H9 (cell line): ENCODE measurements at regions not wholly inside any gene's neighbourhood (a gene's known extent, or its start where the extent isn't known, plus 50 kb on each side); places are given as distances from the start of the nearest gene placed in this dataset.

Experiments
- DNase-seq: peaks from one replicate; pipeline ENCODE4 v3.0.0-alpha.2; 2017
- H2AFZ ChIP-seq: one replicate; pipeline ENCODE4 v1.6.1; 2013; ENCODE audit warnings: mild to moderate bottlenecking, low read length, control low read depth, moderate library complexity
- H2AK5ac ChIP-seq: 2 replicates; pipeline ENCODE4 v1.6.1; 2013; ENCODE audit warnings: low read length, control low read depth, mixed read lengths; ENCODE audit not compliant: insufficient read length
- H2BK120ac ChIP-seq: one replicate; pipeline ENCODE4 v1.6.1; 2013; ENCODE audit warnings: low read depth, mild to moderate bottlenecking, low read length, control low read depth, inconsistent platforms; ENCODE audit not compliant: poor library complexity, severe bottlenecking
- H2BK12ac ChIP-seq: 2 replicates; pipeline ENCODE4 v1.6.1; 2013; ENCODE audit warnings: low read length, control low read depth, mixed read lengths, low read depth; ENCODE audit not compliant: insufficient read length
- H2BK15ac ChIP-seq: 2 replicates; pipeline ENCODE4 v1.6.1; 2013; ENCODE audit warnings: low read depth, low read length, control low read depth
- H2BK20ac ChIP-seq: one replicate; pipeline ENCODE4 v1.6.1; 2013; ENCODE audit warnings: low read depth, mild to moderate bottlenecking, low read length, control low read depth, inconsistent platforms; ENCODE audit not compliant: poor library complexity, severe bottlenecking
- H2BK5ac ChIP-seq: 2 replicates; pipeline ENCODE4 v1.6.1; 2013; ENCODE audit warnings: low read length, control low read depth, mixed read lengths; ENCODE audit not compliant: insufficient read length
- H3K14ac ChIP-seq: 2 replicates; pipeline ENCODE4 v1.6.1; 2013; ENCODE audit warnings: low read length, control low read depth; ENCODE audit not compliant: insufficient read depth
- H3K18ac ChIP-seq: 2 replicates; pipeline ENCODE4 v1.6.1; 2013; ENCODE audit warnings: low read depth, mild to moderate bottlenecking, mixed read lengths, low read length, control low read depth; ENCODE audit not compliant: insufficient read length
- H3K23ac ChIP-seq: 2 replicates; pipeline ENCODE4 v1.6.1; 2013; ENCODE audit warnings: low read length, control low read depth, mixed read lengths, low read depth; ENCODE audit not compliant: insufficient read length
- H3K23me2 ChIP-seq: 2 replicates; pipeline ENCODE4 v1.6.1; 2013; ENCODE audit warnings: low read depth, mild to moderate bottlenecking, mixed read lengths, low read length, control low read depth; ENCODE audit not compliant: insufficient read length, poor library complexity, severe bottlenecking
- H3K27ac ChIP-seq: 2 replicates; pipeline ENCODE4 v1.5.1; 2013; ENCODE audit warnings: low read length, control low read depth, mixed read lengths, low read depth; ENCODE audit not compliant: insufficient read length
- H3K27me3 ChIP-seq: 2 replicates; pipeline ENCODE4 v1.6.1; 2013; ENCODE audit warnings: low read length, control low read depth, inconsistent platforms; ENCODE audit not compliant: insufficient read depth
- H3K4ac ChIP-seq: 2 replicates; pipeline ENCODE4 v1.6.1; 2013; ENCODE audit warnings: low read depth, mild to moderate bottlenecking, control low read depth, inconsistent platforms, low read length, moderate library complexity
- H3K4me1 ChIP-seq: 2 replicates; pipeline ENCODE4 v1.6.1; 2013; ENCODE audit warnings: low read length, control low read depth, inconsistent platforms; ENCODE audit not compliant: insufficient read depth
- H3K4me2 ChIP-seq: 2 replicates; pipeline ENCODE4 v1.6.1; 2013; ENCODE audit warnings: low read length, control low read depth, mixed read lengths; ENCODE audit not compliant: insufficient read length, insufficient read depth
- H3K56ac ChIP-seq: 2 replicates; pipeline ENCODE4 v1.6.1; 2013; ENCODE audit warnings: low read depth, mild to moderate bottlenecking, mixed read lengths, low read length, control low read depth; ENCODE audit not compliant: insufficient read length
- H3K79me1 ChIP-seq: 2 replicates; pipeline ENCODE4 v1.6.1; 2013; ENCODE audit warnings: low read depth, mild to moderate bottlenecking, moderate library complexity, low read length, control low read depth, inconsistent platforms; ENCODE audit not compliant: insufficient read depth, poor library complexity, severe bottlenecking
- H3K79me2 ChIP-seq: 2 replicates; pipeline ENCODE4 v1.6.1; 2013; ENCODE audit warnings: low read length, control low read depth, inconsistent platforms; ENCODE audit not compliant: insufficient read depth
- H3K9ac ChIP-seq: 2 replicates; pipeline ENCODE4 v1.6.1; 2013; ENCODE audit warnings: low read length, control low read depth, mixed read lengths; ENCODE audit not compliant: insufficient read length; ENCODE audit errors: extremely low read depth
- H3K9me3 ChIP-seq: one replicate; pipeline ENCODE4 v1.6.1; 2013; ENCODE audit warnings: low read depth, low read length, inconsistent platforms; ENCODE audit not compliant: control insufficient read depth
- H3T11ph ChIP-seq: one replicate; pipeline ENCODE4 v1.6.1; 2013; ENCODE audit warnings: mild to moderate bottlenecking, low read length, control low read depth, inconsistent platforms
- H4K20me1 ChIP-seq: one replicate; pipeline ENCODE4 v1.6.1; 2013; ENCODE audit not compliant: control insufficient read depth, insufficient read length, insufficient read depth
- H4K5ac ChIP-seq: 2 replicates; pipeline ENCODE4 v1.6.1; 2013; ENCODE audit warnings: low read depth, mild to moderate bottlenecking, mixed read lengths, low read length, control low read depth; ENCODE audit not compliant: insufficient read length
- H4K8ac ChIP-seq: replicated peaks from 2 replicates; pipeline ENCODE4 v1.6.1; 2013; ENCODE audit warnings: low read length, control low read depth, mixed read lengths, low read depth; ENCODE audit not compliant: insufficient read length
- H4K91ac ChIP-seq: 2 replicates; pipeline ENCODE4 v1.6.1; 2013; ENCODE audit warnings: low read depth, mild to moderate bottlenecking, moderate library complexity, mixed read lengths, low read length, control low read depth; ENCODE audit not compliant: insufficient read length
- H3K27ac Mint-ChIP-seq, 3 experiments: 2 replicates in 2 of 3; 3 replicates in 1 of 3; pipeline ENCODE4 v1.8.0; 2020 to 2021; ENCODE audit warnings: mixed read lengths in 3 of 3, mild to moderate bottlenecking in 1 of 3, moderate library complexity in 1 of 3
- H3K27me3 Mint-ChIP-seq: 2 replicates; pipeline ENCODE4 v1.8.0; 2021; ENCODE audit warnings: low read depth, mild to moderate bottlenecking, moderate library complexity, mixed read lengths
- H3K36me3 Mint-ChIP-seq, 3 experiments: 2 replicates in 2 of 3; 3 replicates in 1 of 3; pipeline ENCODE4 v1.8.0; 2020 to 2021; ENCODE audit warnings: low read depth in 3 of 3, mixed read lengths in 3 of 3; ENCODE audit not compliant: insufficient read depth in 1 of 3
- H3K4me1 Mint-ChIP-seq, 2 experiments: 2 replicates each; pipeline ENCODE4 v1.8.0; 2020; ENCODE audit warnings: mixed read lengths in 2 of 2
- H3K4me3 Mint-ChIP-seq, 2 experiments: 2 replicates in 1 of 2; 3 replicates in 1 of 2; pipeline ENCODE4 v1.8.0; 2020 to 2021; ENCODE audit warnings: mild to moderate bottlenecking in 2 of 2, mixed read lengths in 2 of 2, moderate library complexity in 1 of 2
- H3K9me3 Mint-ChIP-seq, 2 experiments: 2 replicates in 1 of 2; 3 replicates in 1 of 2; pipeline ENCODE4 v1.8.0; 2020; ENCODE audit warnings: mild to moderate bottlenecking in 2 of 2, mixed read lengths in 2 of 2, moderate library complexity in 1 of 2
- CTCF ChIP-seq: fragments of 200-600 bp; sonication (generic); conservative IDR thresholded peaks from 3 replicates; pipeline ENCODE4 v1.8.0; 2021; ENCODE audit warnings: antibody characterized with exemption, mild to moderate bottlenecking
- WGBS: extraction: QIAGEN DNeasy Blood & Tissue Kit; methylation state at CpG from one replicate; pipeline ENCODE4 v1.1.7; 2013; ENCODE audit warnings: missing lambda C conversion rate, low lambda C conversion rate, mixed read lengths; ENCODE audit not compliant: insufficient read length; ENCODE audit errors: extremely low coverage; 5-methylcytosine and 5-hydroxymethylcytosine counted together

GRCh38 chr16:52114379-52114778, 432.6 kb downstream of the TOX3 start:
- H3K4ac ChIP-seq = no peak overlapping the region
- no peak overlapping the region for H3K4me2 ChIP-seq
- Mint-ChIP-seq H3K27me3 (no peaks in the 10 kb centered on the region; the same call in 1 of the 2 replicates), H3K4me1 (peaks cover 49 to 51% of the 10 kb centered on the region in 2 experiments), H3K27ac (no peak overlapping the region), H3K9me3 (peaks cover 6% of the 10 kb centered on the region in 2 experiments), H3K36me3 (peaks cover 3 to 6% (median 4%) of the 10 kb centered on the region in 3 experiments; a peak in 6 of 7 replicates), H3K4me3 (no peak overlapping the region)
- H4K91ac ChIP-seq = no peak overlapping the region
- no peak overlapping the region for H3K18ac ChIP-seq
- H3K4me1 ChIP-seq = peaks cover 4% of the 10 kb centered on the region; the same call in 1 of the 2 replicates
- H4K8ac ChIP-seq = no peak overlapping the region
- no peak for DNase-seq
- H2BK20ac ChIP-seq = no peak overlapping the region
- no peak overlapping the region for H3K23ac ChIP-seq
- H2AK5ac ChIP-seq = no peak overlapping the region
- TF ChIP-seq CTCF = no peak
- H3K79me2 ChIP-seq = no peaks in the 10 kb centered on the region
- no peaks in the 10 kb centered on the region for H4K20me1 ChIP-seq
- no peak overlapping the region for H3K27ac ChIP-seq
- no peak overlapping the region for H4K5ac ChIP-seq
- H2BK120ac ChIP-seq = no peak overlapping the region
- H3K9me3 ChIP-seq = no peaks in the 10 kb centered on the region
- H3K79me1 ChIP-seq = no peaks in the 10 kb centered on the region
- no peaks in the 10 kb centered on the region for H3K23me2 ChIP-seq
- H3K9ac ChIP-seq = no peak overlapping the region
- H3K56ac ChIP-seq = no peak overlapping the region
- H3K14ac ChIP-seq = no peak overlapping the region
- no peak overlapping the region for H2AFZ ChIP-seq
- H3K27me3 ChIP-seq = no peaks in the 10 kb centered on the region
- H3T11ph ChIP-seq = no peak overlapping the region
- H2BK5ac ChIP-seq = no peak overlapping the region
- WGBS = no CpG with 5 or more reads among the region's 4 CpGs
- no peak overlapping the region for H2BK12ac ChIP-seq
- H2BK15ac ChIP-seq = no peak overlapping the region
